ENCODE measurements at regions not wholly inside any gene's neighbourhood (a gene's known extent, or its start where the extent isn't known, plus 50 kb on each side); places are given as distances from the start of the nearest gene placed in this dataset.

- TF ChIP-seq EZH2 (IDR thresholded peaks at IDR 0.05; ENCODE audit: borderline replicate concordance, insufficient read depth, low read depth, low read length, poor library complexity, severe bottlenecking), result no peak
- TF ChIP-seq CTCF (IDR thresholded peaks at IDR 0.05), result no peak
- ChIA-PET CTCF (no interaction called here), POLR2A (no interaction called here)
- Histone ChIP-seq H3K27ac (ENCODE audit: low read length in 2 of 2) (no peak overlapping the region), H2AFZ (ENCODE audit: insufficient read depth, low read depth, low read length, poor library complexity, severe bottlenecking) (no peak overlapping the region), H3K79me2 (ENCODE audit: control insufficient read depth, insufficient read depth, low read length) (no peaks in the 10 kb centered on the region), H3K9ac (ENCODE audit: low read length) (no peak overlapping the region), H3K27me3 (replicated peaks in 1 of 4; ENCODE audit: control extremely low read depth in 1 of 4, control insufficient read depth in 3 of 4, insufficient read depth in 4 of 4, low read length in 3 of 4) (no peaks in the 10 kb centered on the region), H3K4me2 (replicated peaks; ENCODE audit: low read depth, low read length, poor library complexity, severe bottlenecking) (no peak overlapping the region), H3K36me3 (replicated peaks in 1 of 2; ENCODE audit: control extremely low read depth in 1 of 2, control insufficient read depth in 1 of 2, extremely low read depth in 1 of 2, insufficient read depth in 2 of 2, low read length in 1 of 2) (no peaks in the 10 kb centered on the region), H3K4me1 (ENCODE audit: control insufficient read depth in 2 of 2, insufficient read depth in 2 of 2, low read length in 2 of 2) (no peaks in the 10 kb centered on the region), H4K20me1 (ENCODE audit: control insufficient read depth, insufficient read depth, low read length, poor library complexity, severe bottlenecking) (no peaks in the 10 kb centered on the region), H3K9me3 (ENCODE audit: control extremely low read depth in 1 of 3, control insufficient read depth in 2 of 3, insufficient read depth in 1 of 3, low read length in 2 of 3) (no peaks in the 10 kb centered on the region), H3K4me3 (ENCODE audit: control extremely low read depth in 1 of 5, extremely low read depth in 1 of 5, insufficient read depth in 1 of 5, low read depth in 2 of 5, low read length in 4 of 5) (no peak overlapping the region)
- Mint-ChIP-seq H3K27ac (no peak overlapping the region), H3K4me3 (no peak overlapping the region), H3K4me1 (no peaks in the 10 kb centered on the region), H3K9me3 (ENCODE audit: insufficient read depth) (no peaks in the 10 kb centered on the region), H3K27me3 (peaks cover 11% of the 10 kb centered on the region)
- DNase-seq (no peak), ATAC-seq (ENCODE audit: low read depth) (no peak)
- intact Hi-C loops (cut with micrococcal nuclease), result no loop called here
These were observed 153.5 kb downstream of the FTCDNL1 start for GRCh38 chr2:199697469-199697868.

GRCh38 chr2:199696048-199696447 lies 154.9 kb downstream of the FTCDNL1 start:
- ChIA-PET CTCF (interaction anchor here (1.4 kb wide), 1 partner anchor 9 kb away, joined by 3 read pairs; no protein-coding TSS in a partner anchor), POLR2A (no interaction called here)
- no peaks in the 10 kb centered on the region for H3K36me3 ChIP-seq (replicated peaks in 1 of 2; ENCODE audit: control extremely low read depth in 1 of 2, control insufficient read depth in 1 of 2, extremely low read depth in 1 of 2, insufficient read depth in 2 of 2, low read length in 1 of 2)
- peaks cover 11% of the 10 kb centered on the region for H3K27me3 Mint-ChIP-seq
- intact Hi-C loops (cut with micrococcal nuclease), result no loop called here
- H3K4me1 ChIP-seq (ENCODE audit: control insufficient read depth in 2 of 2, insufficient read depth in 2 of 2, low read length in 2 of 2), result no peaks in the 10 kb centered on the region
- H3K4me3 Mint-ChIP-seq, result no peak overlapping the region
- no peaks in the 10 kb centered on the region for H4K20me1 ChIP-seq (ENCODE audit: control insufficient read depth, insufficient read depth, low read length, poor library complexity, severe bottlenecking)
- no peaks in the 10 kb centered on the region for H3K4me1 Mint-ChIP-seq
- H3K9me3 Mint-ChIP-seq (ENCODE audit: insufficient read depth), result no peaks in the 10 kb centered on the region
- no peak overlapping the region for H3K9ac ChIP-seq (ENCODE audit: low read length)
- no peak overlapping the region for H3K4me2 ChIP-seq (replicated peaks; ENCODE audit: low read depth, low read length, poor library complexity, severe bottlenecking)
- TF ChIP-seq CTCF (IDR thresholded peaks at IDR 0.05), result no peak
- no peak for TF ChIP-seq EZH2 (IDR thresholded peaks at IDR 0.05; ENCODE audit: borderline replicate concordance, insufficient read depth, low read depth, low read length, poor library complexity, severe bottlenecking)
- no peaks in the 10 kb centered on the region for H3K27me3 ChIP-seq (replicated peaks in 1 of 4; ENCODE audit: control extremely low read depth in 1 of 4, control insufficient read depth in 3 of 4, insufficient read depth in 4 of 4, low read length in 3 of 4)
- H3K27ac ChIP-seq (ENCODE audit: low read length in 2 of 2), result no peak overlapping the region
- no peaks in the 10 kb centered on the region for H3K9me3 ChIP-seq (ENCODE audit: control extremely low read depth in 1 of 3, control insufficient read depth in 2 of 3, insufficient read depth in 1 of 3, low read length in 2 of 3)
- no peak for DNase-seq
- H2AFZ ChIP-seq (ENCODE audit: insufficient read depth, low read depth, low read length, poor library complexity, severe bottlenecking), result no peak overlapping the region
- 93% methylated on average over 6 of the region's 6 CpGs for WGBS (ENCODE audit: insufficient coverage)
- no peak for ATAC-seq (ENCODE audit: low read depth)
- H3K79me2 ChIP-seq (ENCODE audit: control insufficient read depth, insufficient read depth, low read length), result no peaks in the 10 kb centered on the region
- no peak overlapping the region for H3K4me3 ChIP-seq (ENCODE audit: control extremely low read depth in 1 of 5, extremely low read depth in 1 of 5, insufficient read depth in 1 of 5, low read depth in 2 of 5, low read length in 4 of 5)
- H3K27ac Mint-ChIP-seq, result no peak overlapping the region

All from B cell (primary cell).